Ishikawa (cell line): ENCODE measurements at regions not wholly inside any gene's neighbourhood (a gene's known extent, or its start where the extent isn't known, plus 50 kb on each side); places are given as distances from the start of the nearest gene placed in this dataset.

ENCODE experiments used
- CEBPB ChIP-seq: IDR thresholded peaks from 2 replicates; pipeline ENCODE4 v1.6.1; 2012
- CREB1 ChIP-seq: IDR thresholded peaks from 2 replicates; pipeline ENCODE4 v1.6.1; 2012; ENCODE audit warnings: low read depth
- EGR1 ChIP-seq: IDR thresholded peaks from 2 replicates; pipeline ENCODE4 v1.6.1; 2012
- EP300 ChIP-seq: IDR thresholded peaks from 2 replicates; pipeline ENCODE4 v1.6.1; 2012; ENCODE audit warnings: borderline replicate concordance
- FOXM1 ChIP-seq: IDR thresholded peaks from 2 replicates; pipeline ENCODE4 v1.6.1; 2012; ENCODE audit warnings: low read depth, borderline replicate concordance
- MAX ChIP-seq: IDR thresholded peaks from 2 replicates; pipeline ENCODE4 v1.6.1; 2012
- NFIC ChIP-seq: IDR thresholded peaks from 2 replicates; pipeline ENCODE4 v1.6.1; 2012
- RAD21 ChIP-seq: IDR thresholded peaks from 2 replicates; pipeline ENCODE4 v1.6.1; 2012; ENCODE audit warnings: low read depth
- REST ChIP-seq: IDR thresholded peaks from 2 replicates; pipeline ENCODE4 v1.6.1; 2012; ENCODE audit warnings: low read depth, mild to moderate bottlenecking
- TAF1 ChIP-seq: IDR thresholded peaks from 2 replicates; pipeline ENCODE4 v1.6.1; 2012; ENCODE audit warnings: low read depth, mild to moderate bottlenecking
- TCF12 ChIP-seq: IDR thresholded peaks from 2 replicates; pipeline ENCODE4 v1.6.1; 2012; ENCODE audit warnings: low read depth
- TEAD4 ChIP-seq: IDR thresholded peaks from 2 replicates; pipeline ENCODE4 v1.6.1; 2012
- USF1 ChIP-seq: IDR thresholded peaks from 2 replicates; pipeline ENCODE4 v1.6.1; 2012
- YY1 ChIP-seq: IDR thresholded peaks from 2 replicates; pipeline ENCODE4 v1.6.1; 2012; ENCODE audit warnings: low read depth
- ZBTB7A ChIP-seq: IDR thresholded peaks from 2 replicates; pipeline ENCODE4 v1.6.1; 2012; ENCODE audit warnings: low read depth

GRCh38 chr22:47786650-47787290 lies 1024.3 kb downstream of the TBC1D22A start:
- TF ChIP-seq REST = no peak
- TF ChIP-seq YY1 = no peak
- TF ChIP-seq MAX = no peak
- TF ChIP-seq ZBTB7A = no peak
- TF ChIP-seq CREB1 = no peak
- no peak for TF ChIP-seq NFIC
- TF ChIP-seq FOXM1 = no peak
- no peak for TF ChIP-seq TCF12
- TF ChIP-seq RAD21 = no peak
- TF ChIP-seq USF1 = no peak
- no peak for TF ChIP-seq TAF1

GRCh38 chr22:47784991-47785390 lies 1022.5 kb downstream of the TBC1D22A start:
- TF ChIP-seq YY1 (no peak), REST (no peak), ZBTB7A (no peak)

- TF ChIP-seq FOXM1 (no peak), NFIC (no peak), RAD21 (no peak), REST (no peak), USF1 (no peak)
Observed at GRCh38 chr22:47784367-47784983, 1022.0 kb downstream of the TBC1D22A start.

- TF ChIP-seq EGR1 = no peak
- TF ChIP-seq TEAD4 = no peak
- no peak for TF ChIP-seq CEBPB
- TF ChIP-seq YY1 = no peak
- no peak for TF ChIP-seq EP300
- no peak for TF ChIP-seq USF1
- TF ChIP-seq TAF1 = no peak
- no peak for TF ChIP-seq TCF12
- no peak for TF ChIP-seq CREB1
- no peak for TF ChIP-seq MAX
- TF ChIP-seq FOXM1 = no peak
- TF ChIP-seq REST = no peak
- no peak for TF ChIP-seq ZBTB7A
- no peak for TF ChIP-seq RAD21
- TF ChIP-seq NFIC = no peak
Observed at GRCh38 chr22:47783433-47784366, 1021.2 kb downstream of the TBC1D22A start.
